Tibial nerve (tissue), 4 donors: ENCODE measurements at regions not wholly inside any gene's neighbourhood (a gene's known extent, or its start where the extent isn't known, plus 50 kb on each side); places are given as distances from the start of the nearest gene placed in this dataset.

Experiments used
- EP300 ChIP-seq, 2 donors: sonication (generic); formaldehyde crosslinking; IDR thresholded peaks; one replicate each; pipeline ENCODE4 v1.6.1; 2017; ENCODE audit warnings: antibody characterized with exemption in 2 of 2, mild to moderate bottlenecking in 1 of 2
- POLR2A ChIP-seq, 2 donors: fragments of 450-650 bp; IDR thresholded peaks; one replicate each; pipeline ENCODE4 v1.6.1; 2017; ENCODE audit warnings: antibody characterized with exemption in 2 of 2, mild to moderate bottlenecking in 2 of 2, moderate library complexity in 2 of 2
- TF ChIP-seq, protein P1 (sequence below), 5 experiments: fragments of 200-600 bp in 3 of 5; fragments of 450-650 bp in 2 of 5; sonication (generic) in 3 of 5; IDR thresholded peaks; one replicate each; pipeline ENCODE4 v1.5.1; 2016 to 2019; ENCODE audit warnings: antibody characterized with exemption in 5 of 5, mild to moderate bottlenecking in 3 of 5, moderate library complexity in 2 of 5

DNA sequence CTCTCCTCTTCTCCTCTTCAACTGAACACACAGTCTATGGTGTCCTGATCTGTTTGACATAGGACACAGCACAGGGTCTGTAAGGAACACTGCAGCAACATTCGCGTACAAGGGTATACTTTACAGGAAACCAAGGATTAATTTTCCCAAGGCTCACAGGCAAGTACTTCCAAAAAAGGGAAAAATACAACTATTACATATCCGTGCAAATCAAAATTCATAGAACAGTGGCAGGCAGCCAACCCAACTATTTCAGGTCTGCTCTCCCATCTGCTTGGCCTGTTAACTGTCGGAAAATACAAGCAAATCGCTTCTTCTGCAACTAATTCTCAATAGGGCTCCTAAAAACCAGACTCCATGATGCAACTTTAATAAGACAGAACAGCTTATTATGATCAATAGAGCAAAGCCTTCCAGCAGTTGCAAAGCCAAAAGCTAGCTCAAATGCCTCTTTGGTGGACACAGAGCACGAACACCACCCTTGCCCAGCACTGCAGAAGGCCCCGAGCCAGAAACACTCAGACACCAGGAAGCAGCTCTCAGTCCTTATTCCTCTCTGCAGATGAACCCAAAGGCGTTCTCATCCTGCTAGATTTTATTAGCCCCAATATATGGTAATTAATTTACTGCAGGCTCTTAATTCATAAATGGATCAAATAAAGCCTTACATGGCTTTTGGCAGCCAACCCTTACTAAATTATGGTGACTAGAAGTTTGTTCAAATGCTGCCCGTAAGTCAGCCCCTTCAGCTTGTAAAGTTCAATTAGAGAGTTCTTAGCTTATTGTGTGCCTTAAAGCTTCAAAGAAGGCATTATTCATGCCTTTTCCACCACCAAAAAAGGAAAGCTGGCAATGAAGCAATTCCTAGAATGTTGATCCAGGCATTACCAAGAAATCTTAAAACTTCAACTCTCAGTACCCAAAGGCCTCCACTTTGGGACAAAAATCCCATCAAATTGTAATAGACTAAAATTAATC is 68.8 kb downstream of the ZNF608 start:
- TF ChIP-seq, protein P1, sequence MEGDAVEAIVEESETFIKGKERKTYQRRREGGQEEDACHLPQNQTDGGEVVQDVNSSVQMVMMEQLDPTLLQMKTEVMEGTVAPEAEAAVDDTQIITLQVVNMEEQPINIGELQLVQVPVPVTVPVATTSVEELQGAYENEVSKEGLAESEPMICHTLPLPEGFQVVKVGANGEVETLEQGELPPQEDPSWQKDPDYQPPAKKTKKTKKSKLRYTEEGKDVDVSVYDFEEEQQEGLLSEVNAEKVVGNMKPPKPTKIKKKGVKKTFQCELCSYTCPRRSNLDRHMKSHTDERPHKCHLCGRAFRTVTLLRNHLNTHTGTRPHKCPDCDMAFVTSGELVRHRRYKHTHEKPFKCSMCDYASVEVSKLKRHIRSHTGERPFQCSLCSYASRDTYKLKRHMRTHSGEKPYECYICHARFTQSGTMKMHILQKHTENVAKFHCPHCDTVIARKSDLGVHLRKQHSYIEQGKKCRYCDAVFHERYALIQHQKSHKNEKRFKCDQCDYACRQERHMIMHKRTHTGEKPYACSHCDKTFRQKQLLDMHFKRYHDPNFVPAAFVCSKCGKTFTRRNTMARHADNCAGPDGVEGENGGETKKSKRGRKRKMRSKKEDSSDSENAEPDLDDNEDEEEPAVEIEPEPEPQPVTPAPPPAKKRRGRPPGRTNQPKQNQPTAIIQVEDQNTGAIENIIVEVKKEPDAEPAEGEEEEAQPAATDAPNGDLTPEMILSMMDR (IDR thresholded peaks at IDR 0.05), result no peak
- TF ChIP-seq POLR2A (IDR thresholded peaks at IDR 0.05) (no peak), EP300 (IDR thresholded peaks at IDR 0.05) (no peak)
